ENCODE measurements at regions not wholly inside any gene's neighbourhood (a gene's known extent, or its start where the extent isn't known, plus 50 kb on each side); places are given as distances from the start of the nearest gene placed in this dataset.

GRCh38 chr1:38326856-38327255 is 280.3 kb upstream of the POU3F1 start:
- no peak for DNase-seq

DNA sequence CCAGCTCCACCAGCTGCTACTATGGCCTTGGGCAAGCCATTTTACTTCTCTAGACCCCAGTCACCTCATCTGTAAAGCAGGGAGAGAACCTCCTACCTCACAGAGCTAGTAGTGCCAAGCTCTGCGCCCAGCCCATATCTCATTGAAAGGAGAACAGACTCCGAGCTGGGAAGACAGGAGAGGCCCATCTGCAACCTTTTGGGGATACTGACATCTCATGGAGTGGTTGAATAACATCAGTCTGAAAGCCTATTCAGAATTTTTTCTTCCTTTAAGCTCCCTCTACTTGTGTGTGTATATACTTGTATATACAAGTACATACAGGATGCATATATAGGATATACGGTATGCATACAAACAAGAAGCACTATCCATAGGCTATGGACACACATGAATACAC is 279.5 kb upstream of the POU3F1 start:
- no peak for DNase-seq

DNA sequence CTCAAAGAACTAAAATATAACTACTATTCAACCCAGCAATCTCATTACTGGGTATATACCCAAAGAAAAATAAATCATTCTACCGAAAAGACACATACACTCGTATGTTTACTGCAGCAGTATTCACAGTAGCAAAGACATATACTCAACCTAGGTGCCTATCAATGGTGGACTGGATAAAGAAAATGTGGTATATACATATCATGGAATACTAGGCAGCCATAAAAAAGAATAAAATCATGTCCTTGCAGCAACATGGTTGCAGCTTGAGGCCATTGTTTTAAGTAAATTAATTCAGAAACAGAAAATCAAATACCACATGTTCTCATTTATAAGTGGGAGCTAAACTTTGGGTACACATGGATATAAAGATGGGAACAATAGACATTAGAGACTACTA is 266.2 kb upstream of the POU3F1 start:
- DNase-seq, result no peak

DNA sequence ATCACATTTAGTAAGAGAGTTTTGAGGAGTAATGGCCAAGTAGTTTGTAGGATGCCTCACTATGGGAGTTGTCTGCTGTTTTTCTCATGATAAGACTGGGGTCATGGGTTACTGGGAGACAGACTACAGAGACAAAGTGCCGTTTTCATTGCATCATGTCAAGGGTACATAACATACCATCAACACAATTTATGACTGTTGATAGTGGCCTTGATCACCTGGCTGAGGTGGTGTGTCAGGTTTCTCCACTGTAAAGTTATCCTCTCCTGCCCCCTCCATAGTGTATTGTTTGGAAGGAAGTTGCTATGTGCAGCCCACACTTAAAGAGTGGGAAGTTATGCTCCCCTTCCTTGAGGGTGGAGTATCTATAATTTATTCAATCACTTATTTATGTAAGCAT is 263.5 kb upstream of the POU3F1 start:
- no peak for DNase-seq

GRCh38 chr1:38308780-38309179 is 262.2 kb upstream of the POU3F1 start:
- no peak for DNase-seq

GRCh38 chr1:38305666-38306065 is 259.1 kb upstream of the POU3F1 start:
- no peak for DNase-seq

GRCh38 chr1:38303843-38304242 is 257.2 kb upstream of the POU3F1 start:
- no peak for DNase-seq

DNA sequence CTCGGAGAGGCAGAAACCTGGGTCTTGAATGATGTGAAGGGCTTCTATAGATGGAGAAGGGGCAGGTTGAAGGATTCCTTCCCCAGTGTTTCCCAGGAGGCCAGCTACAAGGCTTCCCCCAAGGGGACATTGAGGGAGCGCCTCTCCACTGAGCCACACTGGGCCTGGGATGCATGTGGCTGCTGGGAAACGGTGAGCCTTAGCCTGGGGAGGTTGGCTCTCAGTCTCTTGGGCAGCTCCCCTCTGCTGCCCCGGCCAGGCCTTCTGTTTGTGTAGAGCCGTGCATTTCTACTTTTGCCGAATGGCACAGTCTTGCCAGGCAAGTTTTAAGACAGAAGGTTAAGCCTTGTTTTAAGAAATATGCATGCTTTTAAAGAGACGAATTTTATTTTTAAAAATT is 254.4 kb upstream of the POU3F1 start:
- no peak for DNase-seq

- DNase-seq, result no peak
Observed at GRCh38 chr1:38300616-38301015, 254.0 kb upstream of the POU3F1 start.

GRCh38 chr1:38297842-38298241 is 251.2 kb upstream of the POU3F1 start:
- DNase-seq, result no peak

DNA sequence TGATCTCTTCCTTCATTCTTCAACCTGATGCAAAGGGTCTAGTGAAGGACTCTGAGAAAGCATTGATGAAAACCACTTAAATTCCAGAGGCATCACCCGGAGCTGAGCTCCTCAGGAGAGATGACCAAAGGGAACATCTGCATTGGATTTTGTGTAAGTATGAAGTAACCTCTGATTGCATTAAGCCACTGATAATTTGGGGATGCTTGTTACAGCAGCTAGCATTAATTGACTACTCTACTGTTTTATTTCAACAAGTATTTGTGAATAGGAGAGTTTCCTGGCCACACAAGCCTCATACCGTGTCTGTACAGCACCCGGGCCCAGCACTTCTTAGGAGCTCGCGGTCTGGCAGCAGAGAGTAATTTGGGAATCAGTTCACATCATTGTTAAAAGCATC is 250.7 kb upstream of the POU3F1 start:
- DNase-seq, result no peak

GRCh38 chr1:38296047-38296446 is 249.5 kb upstream of the POU3F1 start:
- DNase-seq, result no peak

DNA sequence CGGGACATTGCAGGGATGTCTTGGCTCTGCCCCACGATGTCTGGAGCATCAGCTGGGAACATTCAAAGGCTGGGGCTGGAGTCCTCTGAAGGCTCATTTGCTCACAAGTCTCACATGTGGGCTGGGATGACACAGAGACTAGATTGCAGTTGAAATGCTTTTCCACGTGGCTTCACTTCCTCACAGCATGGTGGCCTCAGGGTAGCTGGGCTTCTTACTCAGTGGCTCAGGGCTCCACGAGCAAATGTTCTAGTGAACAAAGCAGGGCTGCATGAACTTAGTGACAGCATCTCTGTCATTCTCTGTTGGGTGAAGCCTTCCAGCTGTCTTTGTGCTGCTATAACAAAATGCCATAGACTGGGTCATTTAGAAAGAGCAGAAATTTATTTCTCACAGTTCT is 247.0 kb upstream of the POU3F1 start:
- DNase-seq, result no peak

GRCh38 chr1:38292969-38293368 is 246.4 kb upstream of the POU3F1 start:
- no peak for DNase-seq

DNA sequence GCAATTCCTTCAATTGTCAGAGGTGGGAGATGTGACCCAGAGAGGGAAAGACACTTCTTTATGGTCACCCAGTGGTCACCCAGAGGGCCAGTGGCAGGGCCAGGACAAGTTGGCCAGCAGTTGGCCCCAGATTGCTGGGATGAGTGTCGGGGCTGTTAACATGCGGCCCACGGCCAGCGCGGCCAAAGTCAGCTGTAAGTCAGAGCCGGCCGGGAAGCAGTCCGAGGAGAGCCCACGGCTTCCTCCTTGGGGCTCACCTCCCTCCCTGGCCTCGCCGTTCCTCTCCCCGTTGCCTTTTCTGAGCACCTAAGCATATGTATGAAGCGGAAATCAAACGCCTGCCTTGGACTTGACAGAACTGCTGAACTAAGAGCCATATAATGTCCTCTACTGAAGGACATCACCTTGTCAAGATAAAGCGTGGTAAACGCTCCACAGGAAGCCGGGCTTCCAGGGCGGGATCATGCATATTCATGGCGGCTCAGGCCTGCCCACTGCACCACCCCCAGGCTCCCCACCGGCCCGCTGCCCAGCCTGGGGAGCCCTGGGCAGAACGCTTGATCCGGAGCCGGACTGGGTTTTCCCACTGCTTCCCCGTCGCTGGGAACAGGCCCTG is 245.4 kb upstream of the POU3F1 start:
- DNase-seq, result no peak

- no peak for DNase-seq
Observed at GRCh38 chr1:38291336-38291735, 244.7 kb upstream of the POU3F1 start.

GRCh38 chr1:38289034-38289433 is 242.4 kb upstream of the POU3F1 start:
- DNase-seq, result no peak

DNA sequence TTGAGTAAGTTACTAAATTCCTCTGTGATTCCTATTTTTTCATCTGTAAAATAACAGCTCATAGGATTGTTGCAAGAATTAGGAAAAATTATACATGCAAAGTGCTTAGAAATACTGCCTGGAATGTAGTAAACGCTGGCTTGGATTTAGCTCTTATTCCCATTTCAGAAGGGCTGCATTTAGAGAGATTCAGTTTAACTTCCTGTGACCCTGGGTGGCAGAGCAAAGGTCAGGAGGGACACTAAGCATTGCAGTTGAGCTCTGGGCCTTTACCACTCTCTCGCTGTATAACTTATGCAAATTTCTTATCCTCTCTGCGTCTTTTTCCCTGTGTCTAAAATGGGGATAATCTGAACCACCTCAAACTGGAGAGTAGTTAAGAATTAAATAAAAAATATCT is 241.0 kb upstream of the POU3F1 start:
- DNase-seq, result no peak

DNA sequence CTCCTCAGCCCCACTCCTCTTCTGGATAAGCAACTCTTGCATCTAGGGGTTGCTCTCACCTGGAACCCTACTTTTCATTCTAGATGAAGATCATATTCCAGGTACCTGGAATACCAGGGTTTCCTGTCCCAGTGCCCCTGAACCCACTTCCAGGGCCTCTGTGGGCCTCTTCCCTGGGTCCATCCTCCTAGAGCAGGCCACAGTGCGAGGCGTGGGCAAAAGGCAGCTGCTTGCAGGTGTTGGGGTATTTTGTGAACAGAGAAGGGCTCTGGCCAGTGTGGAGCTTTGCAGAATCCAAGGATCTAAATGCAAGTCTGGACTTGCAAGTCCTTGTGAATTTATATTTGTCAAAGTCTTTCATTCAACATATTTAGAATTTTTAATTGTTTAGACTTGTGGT is 240.4 kb upstream of the POU3F1 start:
- DNase-seq, result no peak

GRCh38 chr1:38285807-38286530 is 239.4 kb upstream of the POU3F1 start:
- no peak for DNase-seq

GRCh38 chr1:38284953-38285352 is 238.4 kb upstream of the POU3F1 start:
- no peak for DNase-seq

DNA sequence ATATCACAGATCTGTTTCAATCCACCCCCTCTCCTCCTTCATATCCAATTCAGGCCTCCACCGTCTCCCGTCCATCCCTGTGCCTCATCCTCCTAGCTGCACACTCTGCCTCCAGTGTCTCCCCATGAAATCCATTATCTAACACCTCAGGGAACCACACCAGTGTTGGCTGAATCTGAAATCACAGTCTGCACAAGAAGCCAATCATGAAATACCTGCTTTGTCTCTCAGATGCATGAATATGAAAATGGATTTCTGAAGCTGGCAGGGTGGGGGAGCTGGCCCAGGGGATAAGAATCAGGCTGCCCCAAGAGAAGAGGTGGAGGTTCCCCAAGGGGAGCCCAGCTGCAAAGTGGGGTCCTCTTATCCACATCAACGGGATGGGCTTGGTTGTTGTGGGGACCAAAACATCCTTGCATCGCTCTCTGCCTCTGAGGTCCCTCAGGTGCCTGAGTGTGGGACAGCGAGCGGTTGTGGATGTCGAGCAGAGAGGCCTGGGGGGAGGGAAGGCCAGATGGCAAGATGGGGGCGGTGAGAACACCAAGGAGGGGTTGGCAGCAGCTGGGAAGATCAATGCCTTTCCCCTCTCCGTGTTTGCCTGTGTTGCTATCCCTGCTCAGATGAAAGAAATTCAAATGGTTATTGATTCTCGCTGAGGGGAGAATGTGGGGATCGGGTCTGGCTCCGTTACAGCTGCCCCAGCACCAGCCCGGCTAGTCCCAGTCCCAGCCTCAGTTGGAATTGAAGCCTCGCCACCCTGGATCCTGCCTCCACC is 237.3 kb upstream of the POU3F1 start:
- DNase-seq, result peak; percentile 26

- DNase-seq, result no peak
Observed at GRCh38 chr1:38279148-38279547, 232.6 kb upstream of the POU3F1 start.

GRCh38 chr1:38277646-38278045 is 231.1 kb upstream of the POU3F1 start:
- DNase-seq, result no peak
